Naive B cell (primary cell): ENCODE measurements at regions not wholly inside any gene's neighbourhood (a gene's known extent, or its start where the extent isn't known, plus 50 kb on each side); places are given as distances from the start of the nearest gene placed in this dataset.

Experiments used
- ATAC-seq, 2 donors: fragments of 150-1000 bp; cut with Tn5 transposase; 2 replicates each; pipeline ENCODE4 v1.10.0; 2021; ENCODE audit warnings: low read depth in 2 of 2, mild to moderate bottlenecking in 2 of 2, moderate library complexity in 2 of 2
- DNase-seq: peaks from one replicate; pipeline ENCODE4 v3.0.0; 2022
- H3K27ac Mint-ChIP-seq, 6 donors: one replicate each; pipeline ENCODE4 v1.8.0; 2020 to 2022; ENCODE audit warnings: mild to moderate bottlenecking in 6 of 6, mixed read lengths in 6 of 6, moderate library complexity in 5 of 6, inconsistent platforms in 2 of 6
- H3K27me3 Mint-ChIP-seq, 3 donors: one replicate each; pipeline ENCODE4 v1.8.0; 2021 to 2022; ENCODE audit warnings: mixed read lengths in 3 of 3, mild to moderate bottlenecking in 1 of 3
- H3K36me3 Mint-ChIP-seq, 2 donors: one replicate each; pipeline ENCODE4 v1.8.0; 2020 to 2022; ENCODE audit warnings: mixed read lengths in 2 of 2, inconsistent platforms in 1 of 2, mild to moderate bottlenecking in 1 of 2
- H3K4me1 Mint-ChIP-seq, 3 donors: one replicate each; pipeline ENCODE4 v1.8.0; 2020 to 2022; ENCODE audit warnings: mixed read lengths in 3 of 3, inconsistent platforms in 1 of 3, mild to moderate bottlenecking in 1 of 3, moderate library complexity in 1 of 3
- H3K4me3 Mint-ChIP-seq, 8 donors: one replicate each; pipeline ENCODE4 v1.8.0; 2020 to 2022; ENCODE audit warnings: mild to moderate bottlenecking in 8 of 8, mixed read lengths in 8 of 8, moderate library complexity in 8 of 8, inconsistent platforms in 2 of 8
- H3K9me3 Mint-ChIP-seq, 7 donors: one replicate each; pipeline ENCODE4 v1.8.0; 2020 to 2022; ENCODE audit warnings: mixed read lengths in 7 of 7, mild to moderate bottlenecking in 5 of 7, inconsistent platforms in 2 of 7, moderate library complexity in 1 of 7

DNA sequence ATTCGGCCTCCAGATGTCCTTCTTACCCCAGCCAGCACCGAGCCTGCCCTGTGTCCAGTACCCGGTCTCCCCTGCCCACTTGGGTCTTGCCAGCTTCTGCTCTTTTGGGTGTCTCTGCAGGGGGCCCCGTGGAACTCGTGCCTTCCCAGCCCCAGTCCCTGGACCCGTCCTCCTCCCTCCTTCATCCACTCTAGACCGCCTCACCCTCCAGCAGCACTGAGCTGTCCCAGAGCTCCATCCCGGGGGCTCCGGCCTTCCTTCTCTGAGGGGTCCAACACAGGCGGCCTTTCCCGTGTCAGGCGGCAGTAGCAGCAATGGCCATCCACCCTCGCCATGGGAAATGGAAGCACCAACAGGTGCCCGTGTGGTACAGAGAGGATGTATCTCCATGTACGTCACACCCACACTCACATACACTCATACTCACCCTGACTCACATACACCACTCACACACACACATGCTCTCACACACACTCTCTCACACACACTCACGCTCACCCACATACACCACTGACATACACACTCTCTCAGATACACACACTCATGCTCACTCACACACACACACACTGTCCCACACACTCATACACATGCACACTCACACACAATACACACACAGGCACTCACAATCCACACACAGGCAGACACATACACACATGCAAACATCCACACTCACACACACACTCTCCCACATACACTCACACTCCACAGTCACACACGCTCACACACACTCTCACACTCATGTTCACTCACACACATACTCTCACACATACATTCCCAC, 827.5 kb upstream of the SALL3 start:
- Mint-ChIP-seq H3K27me3 (no peaks in the 10 kb centered on the region), H3K4me3 (no peak overlapping the region), H3K9me3 (peaks cover 0 to 6% (median 1%) of the 10 kb centered on the region in 7 donors), H3K4me1 (no peaks in the 10 kb centered on the region), H3K27ac (no peak overlapping the region), H3K36me3 (no peaks in the 10 kb centered on the region)
- DNase-seq (no peak), ATAC-seq (no peak)

DNA sequence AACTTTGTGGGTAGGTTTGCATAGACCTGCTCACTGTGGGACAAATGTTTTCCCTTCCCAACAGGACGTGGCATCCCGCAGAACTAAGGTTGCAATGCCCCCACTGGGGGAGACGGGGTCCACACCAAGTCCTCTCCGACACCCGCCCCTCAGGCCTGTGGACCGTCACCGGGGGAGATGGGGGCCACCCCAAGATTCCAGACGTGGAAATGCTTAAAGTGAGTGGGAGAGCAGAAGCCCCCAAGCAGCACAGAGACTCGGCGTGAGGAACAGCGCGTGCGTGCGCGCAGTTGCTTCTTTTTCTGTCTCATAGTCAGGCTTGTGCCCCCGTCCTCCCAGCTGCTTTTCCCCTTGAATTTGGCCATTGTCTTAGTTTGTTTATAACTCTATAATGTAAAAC, 826.3 kb upstream of the SALL3 start:
- H3K4me3 Mint-ChIP-seq, result no peak overlapping the region
- H3K9me3 Mint-ChIP-seq, result peaks cover 0 to 7% (median 1%) of the 10 kb centered on the region in 7 donors
- DNase-seq, result no peak
- no peaks in the 10 kb centered on the region for H3K36me3 Mint-ChIP-seq
- H3K4me1 Mint-ChIP-seq, result no peaks in the 10 kb centered on the region
- no peak overlapping the region for H3K27ac Mint-ChIP-seq
- H3K27me3 Mint-ChIP-seq, result no peaks in the 10 kb centered on the region
- ATAC-seq, result no peak

DNA sequence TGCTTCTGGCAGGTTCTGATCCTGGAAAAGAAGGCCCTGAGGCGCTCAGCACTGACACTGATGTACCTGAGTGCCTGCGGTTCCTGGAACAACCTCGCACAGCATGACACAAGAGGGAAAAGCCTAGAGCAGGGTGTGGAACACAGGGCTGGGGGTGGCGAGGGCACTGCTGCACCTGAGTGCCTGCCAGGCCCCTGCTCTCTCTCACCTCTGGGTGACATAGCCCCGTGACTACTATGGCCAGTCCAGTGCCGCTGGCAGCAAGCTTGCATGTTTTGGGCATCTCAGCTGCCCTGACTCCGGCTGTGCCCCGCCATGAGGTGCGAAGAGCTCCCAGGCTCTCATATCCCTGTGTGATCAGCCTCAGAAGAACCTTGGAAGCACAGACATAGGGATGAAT, 825.2 kb upstream of the SALL3 start:
- no peak overlapping the region for H3K4me3 Mint-ChIP-seq
- no peak for DNase-seq
- no peaks in the 10 kb centered on the region for H3K36me3 Mint-ChIP-seq
- H3K4me1 Mint-ChIP-seq, result no peaks in the 10 kb centered on the region
- H3K9me3 Mint-ChIP-seq, result peaks cover 0 to 7% (median 2%) of the 10 kb centered on the region in 7 donors
- no peak for ATAC-seq
- H3K27ac Mint-ChIP-seq, result no peak overlapping the region
- no peaks in the 10 kb centered on the region for H3K27me3 Mint-ChIP-seq

DNA sequence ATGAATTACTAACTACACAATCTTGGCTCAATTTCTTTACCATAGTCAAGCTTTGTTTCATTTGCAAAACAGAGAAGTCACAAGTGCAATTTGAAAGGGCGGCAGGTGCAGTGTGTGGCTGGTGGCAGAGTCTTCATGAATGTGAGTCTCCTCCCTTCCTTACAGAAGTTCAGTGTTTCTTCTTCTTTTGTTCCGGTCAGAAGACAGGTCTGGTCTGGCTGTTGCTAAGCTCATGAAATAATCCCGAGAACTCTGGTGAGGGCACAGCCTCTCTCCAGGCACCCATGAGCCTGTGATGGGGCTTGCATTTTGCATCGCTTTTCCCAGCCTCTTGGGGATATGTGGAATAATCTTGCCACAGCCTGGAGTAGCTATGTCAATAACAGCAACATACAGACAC, 824.8 kb upstream of the SALL3 start:
- H3K36me3 Mint-ChIP-seq, result no peaks in the 10 kb centered on the region
- no peaks in the 10 kb centered on the region for H3K4me1 Mint-ChIP-seq
- ATAC-seq (no peak), DNase-seq (no peak)
- H3K27ac Mint-ChIP-seq, result no peak overlapping the region
- peaks cover 0 to 7% (median 4%) of the 10 kb centered on the region in 7 donors for H3K9me3 Mint-ChIP-seq
- H3K27me3 Mint-ChIP-seq, result no peaks in the 10 kb centered on the region
- H3K4me3 Mint-ChIP-seq, result no peak overlapping the region

DNA sequence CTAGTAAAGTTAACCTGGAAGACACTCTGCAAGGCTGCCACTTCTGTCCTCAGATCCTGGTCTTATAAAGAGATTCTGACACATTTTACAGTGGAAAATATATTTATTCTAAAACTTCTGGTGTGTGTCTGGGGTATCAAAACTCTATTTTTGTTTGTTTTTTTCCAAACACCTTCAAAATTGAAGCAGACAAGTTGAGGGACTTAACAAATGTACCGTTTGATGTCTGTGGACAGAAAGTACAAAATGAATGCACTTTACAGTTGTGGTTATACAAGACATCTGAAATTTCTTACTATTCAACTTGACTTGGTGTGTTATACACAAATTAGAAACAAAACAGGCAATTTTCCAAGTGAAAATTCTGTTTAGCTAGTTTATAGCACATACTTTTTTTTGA, 823.2 kb upstream of the SALL3 start:
- Mint-ChIP-seq H3K27me3 (no peaks in the 10 kb centered on the region), H3K9me3 (peaks cover 0 to 8% (median 3%) of the 10 kb centered on the region in 7 donors), H3K27ac (no peak overlapping the region), H3K36me3 (no peaks in the 10 kb centered on the region), H3K4me3 (no peak overlapping the region), H3K4me1 (no peaks in the 10 kb centered on the region)
- ATAC-seq, result no peak
- DNase-seq, result no peak

DNA sequence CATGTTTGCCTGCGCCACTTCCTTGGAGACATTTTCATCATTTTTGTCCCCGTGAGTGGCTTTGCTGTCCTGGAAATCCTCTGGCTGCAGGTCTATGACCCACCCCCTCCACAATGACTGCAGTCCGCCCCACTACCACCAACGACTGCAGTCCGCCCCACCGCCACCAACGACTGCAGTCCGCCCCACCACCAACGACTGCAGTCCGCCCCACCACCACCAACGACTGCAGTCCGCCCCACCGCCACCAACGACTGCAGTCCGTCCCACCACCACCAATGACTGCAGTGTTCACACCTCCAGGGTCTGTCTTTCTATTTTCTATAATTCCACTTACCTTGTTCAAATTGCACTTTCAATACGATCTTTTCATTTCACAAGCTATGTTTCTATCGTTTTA, 820.7 kb upstream of the SALL3 start:
- no peak overlapping the region for H3K4me3 Mint-ChIP-seq
- H3K4me1 Mint-ChIP-seq, result no peaks in the 10 kb centered on the region
- DNase-seq, result no peak
- no peak for ATAC-seq
- H3K27ac Mint-ChIP-seq, result no peak overlapping the region
- H3K27me3 Mint-ChIP-seq, result peaks cover 0 to 4% (median 0%) of the 10 kb centered on the region in 3 donors
- no peaks in the 10 kb centered on the region for H3K36me3 Mint-ChIP-seq
- peaks cover 0 to 8% (median 3%) of the 10 kb centered on the region in 7 donors for H3K9me3 Mint-ChIP-seq

DNA sequence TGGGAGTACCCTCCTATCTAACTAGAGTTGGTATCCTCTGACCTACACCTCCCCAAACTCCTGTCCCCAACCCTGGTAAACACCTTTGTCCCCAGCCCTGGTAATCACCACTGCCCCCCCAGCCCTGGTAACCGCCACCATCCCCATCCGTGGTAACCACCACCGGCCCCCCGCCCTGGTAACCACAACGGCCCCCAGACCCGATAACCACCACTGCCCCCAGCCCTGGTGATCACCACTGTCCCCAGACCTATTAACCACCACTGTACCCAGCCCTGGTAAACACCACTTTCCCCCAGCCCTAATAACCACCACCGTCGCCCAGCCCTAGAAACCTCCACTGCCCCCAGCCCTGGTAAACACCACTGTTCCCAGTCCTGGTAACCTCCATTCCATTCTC, 820.2 kb upstream of the SALL3 start:
- no peak overlapping the region for H3K4me3 Mint-ChIP-seq
- peaks cover 0 to 8% (median 3%) of the 10 kb centered on the region in 7 donors for H3K9me3 Mint-ChIP-seq
- H3K27me3 Mint-ChIP-seq, result peaks cover 0 to 4% (median 0%) of the 10 kb centered on the region in 3 donors
- H3K4me1 Mint-ChIP-seq, result no peaks in the 10 kb centered on the region
- H3K36me3 Mint-ChIP-seq, result no peaks in the 10 kb centered on the region
- no peak for DNase-seq
- no peak overlapping the region for H3K27ac Mint-ChIP-seq
- no peak for ATAC-seq

DNA sequence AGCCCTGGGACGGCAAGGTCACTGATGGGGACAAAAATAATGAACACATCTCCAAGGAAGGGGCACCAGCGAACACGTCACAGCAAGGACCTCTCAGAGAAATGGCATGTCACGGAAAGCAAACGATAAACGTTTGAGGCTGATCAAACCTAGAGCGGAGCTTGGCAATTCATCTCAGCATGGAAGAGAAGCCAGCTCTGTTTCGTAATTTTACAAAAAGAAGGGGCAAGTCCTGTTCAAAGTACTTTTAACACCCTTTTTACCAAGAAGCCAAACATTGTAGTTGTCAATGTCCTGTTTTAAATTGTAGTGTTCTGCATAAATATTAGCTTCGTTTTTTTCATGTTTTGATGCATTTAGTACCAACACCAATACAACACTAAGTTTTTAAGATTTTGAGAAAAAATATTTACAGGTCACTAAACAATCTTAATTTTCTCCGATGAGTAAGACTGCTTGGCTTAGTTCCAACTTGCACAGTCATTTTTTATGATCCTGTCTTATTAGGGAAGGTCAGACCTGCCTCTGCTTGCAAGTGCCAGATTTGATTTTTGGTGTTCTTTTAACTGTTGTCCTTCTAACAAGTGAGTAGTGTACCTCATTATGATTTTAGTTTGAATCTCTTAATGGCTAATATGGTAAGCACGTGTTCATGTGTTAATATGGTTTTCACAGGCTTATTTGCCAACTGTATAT, 818.5 kb upstream of the SALL3 start:
- DNase-seq (no peak), ATAC-seq (no peak)
- Mint-ChIP-seq H3K27ac (no peak overlapping the region), H3K9me3 (peaks cover 0 to 8% (median 4%) of the 10 kb centered on the region in 7 donors), H3K36me3 (no peaks in the 10 kb centered on the region), H3K27me3 (peaks cover 0 to 4% (median 0%) of the 10 kb centered on the region in 3 donors), H3K4me1 (no peaks in the 10 kb centered on the region), H3K4me3 (no peak overlapping the region)

DNA sequence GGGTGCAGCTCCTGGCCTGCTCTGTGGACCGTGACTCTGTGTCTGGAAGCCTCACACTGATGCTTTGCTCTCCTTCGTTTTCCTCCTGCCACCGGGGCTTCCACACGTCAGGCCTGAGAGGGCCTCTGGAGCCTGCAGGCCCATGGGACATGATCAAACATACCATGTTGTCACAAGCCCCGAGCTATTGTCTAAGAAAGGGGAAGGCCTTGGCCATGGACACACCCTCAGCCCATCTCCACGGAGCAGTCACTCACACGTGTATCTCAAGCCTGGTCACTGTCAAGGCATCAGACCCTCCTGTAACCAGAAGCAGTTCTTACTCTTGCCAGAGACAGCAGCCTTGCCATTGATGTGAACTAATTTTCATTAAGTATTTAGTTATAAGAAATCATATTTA, 814.1 kb upstream of the SALL3 start:
- peaks cover 0 to 4% (median 0%) of the 10 kb centered on the region in 3 donors for H3K27me3 Mint-ChIP-seq
- H3K27ac Mint-ChIP-seq, result no peak overlapping the region
- DNase-seq (no peak), ATAC-seq (no peak)
- H3K9me3 Mint-ChIP-seq, result peaks cover 0 to 11% (median 7%) of the 10 kb centered on the region in 7 donors
- no peaks in the 10 kb centered on the region for H3K36me3 Mint-ChIP-seq
- H3K4me3 Mint-ChIP-seq, result no peak overlapping the region
- no peaks in the 10 kb centered on the region for H3K4me1 Mint-ChIP-seq

DNA sequence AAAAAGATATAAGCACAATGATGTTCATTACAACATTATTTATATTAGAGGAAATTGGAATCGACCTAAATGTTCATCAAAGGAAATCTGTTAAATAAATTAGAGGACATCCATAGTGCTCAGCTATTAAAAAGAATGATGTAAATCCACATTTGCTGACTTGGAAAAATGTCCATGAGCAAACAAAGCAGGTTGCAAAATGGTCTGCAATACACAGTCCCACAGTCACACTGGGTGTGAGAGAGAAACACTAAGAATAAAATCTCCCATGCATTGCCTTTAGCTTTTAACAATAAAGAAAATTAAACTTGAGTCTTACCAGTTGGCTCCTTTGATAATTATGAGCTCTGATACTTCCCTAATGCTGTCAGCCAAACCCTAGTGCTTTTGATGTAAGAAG, 811.1 kb upstream of the SALL3 start:
- peaks cover 0 to 13% (median 9%) of the 10 kb centered on the region in 7 donors for H3K9me3 Mint-ChIP-seq
- no peaks in the 10 kb centered on the region for H3K27me3 Mint-ChIP-seq
- no peaks in the 10 kb centered on the region for H3K36me3 Mint-ChIP-seq
- no peaks in the 10 kb centered on the region for H3K4me1 Mint-ChIP-seq
- no peak for ATAC-seq
- H3K27ac Mint-ChIP-seq, result no peak overlapping the region
- no peak overlapping the region for H3K4me3 Mint-ChIP-seq
- no peak for DNase-seq

DNA sequence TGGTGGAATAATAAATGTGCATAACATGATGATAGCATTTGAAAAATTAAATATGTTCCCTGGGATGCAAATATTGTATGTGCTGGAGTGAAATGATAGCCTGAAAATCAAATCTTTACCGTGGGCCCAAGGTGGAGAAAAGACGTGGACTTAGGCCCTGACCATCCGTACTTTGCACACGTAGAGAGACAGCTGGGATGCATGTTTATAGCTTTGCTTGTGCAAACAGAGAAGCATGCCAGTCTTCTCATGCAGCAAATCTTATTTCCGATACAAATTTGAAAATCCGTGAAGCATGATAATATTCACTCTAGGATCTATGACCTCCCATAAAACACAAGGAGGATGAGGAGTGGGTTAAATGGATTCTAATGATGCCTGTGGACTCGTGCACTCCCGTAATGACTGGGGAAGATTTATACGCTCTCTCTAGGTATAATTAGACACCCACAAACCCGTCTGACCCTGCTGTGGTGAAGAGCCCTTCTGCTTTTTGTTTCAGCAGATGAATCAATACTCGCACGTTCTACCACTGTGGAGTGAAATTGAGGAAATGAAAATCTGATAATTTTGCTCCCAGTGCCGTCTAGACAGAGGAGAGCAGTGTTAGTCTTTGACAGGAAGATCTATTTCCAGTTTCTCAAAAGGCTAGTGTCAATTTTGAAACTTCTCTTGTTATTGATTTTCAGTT, 810.3 kb upstream of the SALL3 start:
- Mint-ChIP-seq H3K27me3 (no peaks in the 10 kb centered on the region), H3K4me3 (no peak overlapping the region), H3K4me1 (no peaks in the 10 kb centered on the region)

DNA sequence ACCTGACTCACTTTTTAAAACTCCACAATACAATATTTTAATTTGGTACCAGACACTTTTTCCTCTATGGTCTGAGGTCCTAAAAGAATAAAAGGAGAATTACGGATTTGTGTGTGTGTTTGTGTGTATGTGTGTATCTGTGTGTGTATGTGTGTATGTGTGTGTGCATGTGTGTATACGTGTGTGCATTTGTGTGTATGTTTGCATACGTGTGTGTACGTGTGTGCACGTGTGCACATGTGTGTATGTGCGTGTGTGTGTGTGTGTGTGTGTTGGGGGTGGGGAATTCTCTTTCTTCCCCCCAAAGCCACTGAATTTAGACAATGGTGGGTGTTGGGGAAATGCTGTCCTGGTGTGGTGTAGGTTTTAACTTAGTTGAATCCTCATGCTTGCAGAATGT, 807.7 kb upstream of the SALL3 start:
- H3K27me3 Mint-ChIP-seq, result no peaks in the 10 kb centered on the region
- ATAC-seq (no peak), DNase-seq (no peak)
- no peak overlapping the region for H3K27ac Mint-ChIP-seq
- H3K36me3 Mint-ChIP-seq, result no peaks in the 10 kb centered on the region
- no peaks in the 10 kb centered on the region for H3K4me1 Mint-ChIP-seq
- no peak overlapping the region for H3K4me3 Mint-ChIP-seq
- H3K9me3 Mint-ChIP-seq, result peaks cover 3 to 15% (median 11%) of the 10 kb centered on the region in 7 donors

More for the DNA sequence above, 810.3 kb upstream of the SALL3 start:
- ATAC-seq, result no peak
- Mint-ChIP-seq H3K36me3 (no peaks in the 10 kb centered on the region), H3K27ac (no peak overlapping the region), H3K9me3 (peaks cover 0 to 13% (median 11%) of the 10 kb centered on the region in 7 donors)
- no peak for DNase-seq

DNA sequence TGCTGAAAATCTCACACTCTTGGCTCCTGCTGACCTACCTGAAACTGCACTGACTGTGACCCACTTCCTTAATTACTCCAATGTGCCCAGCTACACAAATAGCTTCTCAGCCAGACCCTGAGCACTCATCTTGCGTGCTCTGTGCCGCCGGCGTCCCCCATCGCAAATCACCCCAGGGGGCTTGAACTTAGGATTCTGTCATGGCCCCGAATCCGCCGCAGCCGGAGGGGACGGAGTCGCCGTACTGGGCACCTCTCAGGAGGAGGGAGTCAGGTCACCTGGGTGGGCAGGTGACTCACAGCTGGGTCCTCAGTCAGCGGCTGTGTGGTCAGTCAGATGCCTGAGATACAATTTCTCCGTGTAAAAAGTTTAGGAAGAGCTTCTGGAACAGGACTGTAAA, 804.9 kb upstream of the SALL3 start:
- H3K9me3 Mint-ChIP-seq, result peaks cover 3 to 12% (median 5%) of the 10 kb centered on the region in 7 donors
- no peaks in the 10 kb centered on the region for H3K27me3 Mint-ChIP-seq
- H3K4me1 Mint-ChIP-seq, result no peaks in the 10 kb centered on the region
- H3K27ac Mint-ChIP-seq, result no peak overlapping the region
- DNase-seq (no peak), ATAC-seq (no peak)
- no peaks in the 10 kb centered on the region for H3K36me3 Mint-ChIP-seq
- H3K4me3 Mint-ChIP-seq, result no peak overlapping the region

DNA sequence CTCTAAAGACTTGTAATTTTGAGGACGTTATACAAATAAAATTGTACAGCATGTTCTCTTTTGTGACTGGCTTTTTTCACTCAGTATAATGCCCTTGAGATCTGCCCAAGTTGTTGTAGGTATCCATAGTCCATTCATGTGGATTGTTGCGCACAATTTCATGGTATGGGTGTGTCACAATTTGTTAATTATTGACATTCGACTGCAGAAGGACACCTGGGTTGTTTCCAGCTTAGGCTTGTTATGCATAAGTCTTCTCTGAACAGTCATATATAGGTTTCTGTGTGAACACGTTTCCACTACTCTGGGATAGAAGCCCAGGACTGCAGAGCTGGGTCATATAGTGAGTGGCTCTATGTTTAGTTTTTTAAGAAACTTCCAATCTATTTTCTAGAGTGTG, 800.8 kb upstream of the SALL3 start:
- Mint-ChIP-seq H3K27me3 (no peaks in the 10 kb centered on the region), H3K9me3 (peaks cover 4 to 24% (median 15%) of the 10 kb centered on the region in 7 donors), H3K4me1 (no peaks in the 10 kb centered on the region), H3K27ac (no peak overlapping the region), H3K36me3 (no peaks in the 10 kb centered on the region), H3K4me3 (no peak overlapping the region)
- DNase-seq (no peak), ATAC-seq (no peak)
